Umbilical cord (tissue), 1 donor: ENCODE measurements at regions not wholly inside any gene's neighbourhood (a gene's known extent, or its start where the extent isn't known, plus 50 kb on each side); places are given as distances from the start of the nearest gene placed in this dataset.
"Not testable (repeated sequence)": the region's sequence is repeated elsewhere in the genome, so short reads cannot be mapped to it uniquely, and the experiment has no call there.

Experiments
- DNase-seq: peaks from one replicate; pipeline ENCODE4 v3.0.0-alpha.2; 2015; ENCODE audit warnings: low spot score

- no peak for DNase-seq
These were observed 254.0 kb upstream of the KITLG start for GRCh38 chr12:88834226-88834625.

GRCh38 chr12:88833641-88834116 lies 253.4 kb upstream of the KITLG start:
- no peak for DNase-seq

- not testable (repeated sequence) for DNase-seq
These were observed 248.3 kb upstream of the KITLG start for GRCh38 chr12:88828537-88828936.

- DNase-seq: no peak
These were observed 239.7 kb upstream of the KITLG start for GRCh38 chr12:88820012-88820411.

GRCh38 chr12:88816201-88816600 lies 235.9 kb upstream of the KITLG start:
- DNase-seq: no peak

- no peak for DNase-seq
These were observed 234.5 kb upstream of the KITLG start for GRCh38 chr12:88814779-88815178.

GRCh38 chr12:88812610-88813009 lies 232.3 kb upstream of the KITLG start:
- no peak for DNase-seq

- no peak for DNase-seq
These were observed 230.5 kb upstream of the KITLG start for GRCh38 chr12:88810806-88811205.

- DNase-seq: not testable (repeated sequence)
These were observed 229.6 kb upstream of the KITLG start for GRCh38 chr12:88809841-88810240.

- no peak for DNase-seq
These were observed 225.4 kb upstream of the KITLG start for GRCh38 chr12:88805692-88806091.

- DNase-seq: no peak
These were observed 225.0 kb upstream of the KITLG start for GRCh38 chr12:88805286-88805685.

- no peak for DNase-seq
These were observed 221.9 kb upstream of the KITLG start for GRCh38 chr12:88802096-88802706.

- no peak for DNase-seq
These were observed 221.2 kb upstream of the KITLG start for GRCh38 chr12:88801227-88802095.

GRCh38 chr12:88793096-88793495 lies 212.8 kb upstream of the KITLG start:
- no peak for DNase-seq

GRCh38 chr12:88790231-88790630 lies 210.0 kb upstream of the KITLG start:
- DNase-seq: no peak

GRCh38 chr12:88784166-88784565 lies 203.9 kb upstream of the KITLG start:
- DNase-seq: no peak

GRCh38 chr12:88782351-88782750 lies 202.1 kb upstream of the KITLG start:
- DNase-seq: no peak

GRCh38 chr12:88781909-88782308 lies 201.6 kb upstream of the KITLG start:
- no peak for DNase-seq

GRCh38 chr12:88778064-88778463 lies 197.8 kb upstream of the KITLG start:
- no peak for DNase-seq

GRCh38 chr12:88775742-88776151 lies 195.5 kb upstream of the KITLG start:
- DNase-seq: no peak

- DNase-seq: no peak
These were observed 187.4 kb upstream of the KITLG start for GRCh38 chr12:88767699-88768098.

- no peak for DNase-seq
These were observed 184.7 kb upstream of the KITLG start for GRCh38 chr12:88764781-88765480.
